ENCODE measurements at regions not wholly inside any gene's neighbourhood (a gene's known extent, or its start where the extent isn't known, plus 50 kb on each side); places are given as distances from the start of the nearest gene placed in this dataset.

DNA sequence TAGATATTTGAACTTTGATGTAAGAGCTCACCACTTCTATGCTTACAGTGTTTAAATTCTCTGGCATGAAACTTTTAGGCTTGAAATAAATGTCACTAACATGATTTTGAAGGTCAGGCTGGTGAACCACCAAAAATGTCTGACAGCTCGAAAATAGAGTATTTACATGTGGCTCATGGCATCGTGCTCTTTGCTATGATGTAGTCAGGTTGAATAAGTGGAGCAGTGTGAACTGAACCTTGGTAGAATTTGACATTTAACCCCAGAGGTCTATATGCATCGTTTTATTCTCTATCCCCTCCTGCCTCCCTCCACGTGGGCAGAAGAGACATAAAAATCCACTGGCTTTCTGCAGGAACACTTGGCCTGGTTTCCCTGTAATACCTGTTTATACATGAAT lies 369.7 kb upstream of the ATP2B1 start:
- TF ChIP-seq GATA2 (IDR thresholded peaks at IDR 0.05; ENCODE audit: low read depth, low read length) (no peak), GATA3 (IDR thresholded peaks at IDR 0.05; ENCODE audit: low read depth, low read length) (no peak)

All from SH-SY5Y (cell line).